ENCODE measurements at regions not wholly inside any gene's neighbourhood (a gene's known extent, or its start where the extent isn't known, plus 50 kb on each side); places are given as distances from the start of the nearest gene placed in this dataset.

- Histone ChIP-seq H3K9me3 (no peaks in the 10 kb centered on the region), H3K4me3 (no peak overlapping the region), H3K27ac (no peak overlapping the region), H3K4me1 (peaks cover 0 to 11% of the 10 kb centered on the region in 2 donors), H3K36me3 (no peaks in the 10 kb centered on the region), H3K27me3 (no peaks in the 10 kb centered on the region)
- DNase-seq (ENCODE audit: low spot score in 2 of 2): no peak
- intact Hi-C loops (cut with DNase I): no loop called here
- TF ChIP-seq CTCF (IDR thresholded peaks at IDR 0.05): no peak
Observed at GRCh38 chr3:70800951-70801350, 488.5 kb upstream of the MDFIC2 start.

- intact Hi-C loops (cut with DNase I): no loop called here
- no peaks in the 10 kb centered on the region for H3K27me3 ChIP-seq
Observed at GRCh38 chr3:70789878-70790277, 477.4 kb upstream of the MDFIC2 start.

GRCh38 chr3:70780790-70781189, 468.4 kb upstream of the MDFIC2 start:
- Histone ChIP-seq H3K4me3 (no peak overlapping the region), H3K27me3 (no peaks in the 10 kb centered on the region), H3K9me3 (no peaks in the 10 kb centered on the region), H3K36me3 (no peaks in the 10 kb centered on the region), H3K4me1 (no peaks in the 10 kb centered on the region), H3K27ac (no peak overlapping the region)
- no peak for DNase-seq (ENCODE audit: low spot score in 2 of 2)
- intact Hi-C loops (cut with DNase I): no loop called here
- no peak for TF ChIP-seq CTCF (IDR thresholded peaks at IDR 0.05)

More at GRCh38 chr3:70789878-70790277, 477.4 kb upstream of the MDFIC2 start:
- Histone ChIP-seq H3K27ac (no peak overlapping the region), H3K4me3 (no peak overlapping the region), H3K36me3 (no peaks in the 10 kb centered on the region), H3K9me3 (no peaks in the 10 kb centered on the region), H3K4me1 (no peaks in the 10 kb centered on the region)
- TF ChIP-seq CTCF (IDR thresholded peaks at IDR 0.05): no peak
- no peak for DNase-seq (ENCODE audit: low spot score in 2 of 2)

GRCh38 chr3:70779296-70779695, 466.9 kb upstream of the MDFIC2 start:
- Histone ChIP-seq H3K27me3 (no peaks in the 10 kb centered on the region), H3K9me3 (no peaks in the 10 kb centered on the region), H3K27ac (no peak overlapping the region), H3K36me3 (no peaks in the 10 kb centered on the region), H3K4me3 (no peak overlapping the region), H3K4me1 (no peaks in the 10 kb centered on the region)
- TF ChIP-seq CTCF (IDR thresholded peaks at IDR 0.05): no peak
- DNase-seq (ENCODE audit: low spot score in 2 of 2): no peak
- intact Hi-C loops (cut with DNase I): no loop called here

GRCh38 chr3:70776081-70776480, 463.6 kb upstream of the MDFIC2 start:
- no peaks in the 10 kb centered on the region for H3K36me3 ChIP-seq
- no peaks in the 10 kb centered on the region for H3K9me3 ChIP-seq
- no peaks in the 10 kb centered on the region for H3K4me1 ChIP-seq
- DNase-seq (ENCODE audit: low spot score in 2 of 2): no peak
- no peaks in the 10 kb centered on the region for H3K27me3 ChIP-seq
- intact Hi-C loops (cut with DNase I): no loop called here
- no peak overlapping the region for H3K4me3 ChIP-seq
- H3K27ac ChIP-seq: no peak overlapping the region
- TF ChIP-seq CTCF (IDR thresholded peaks at IDR 0.05): no peak

GRCh38 chr3:70775257-70775656, 462.8 kb upstream of the MDFIC2 start:
- intact Hi-C loops (cut with DNase I): no loop called here
- Histone ChIP-seq H3K27me3 (no peaks in the 10 kb centered on the region), H3K27ac (no peak overlapping the region), H3K4me1 (no peaks in the 10 kb centered on the region), H3K4me3 (no peak overlapping the region), H3K36me3 (no peaks in the 10 kb centered on the region), H3K9me3 (no peaks in the 10 kb centered on the region)
- DNase-seq (ENCODE audit: low spot score in 2 of 2): no peak
- no peak for TF ChIP-seq CTCF (IDR thresholded peaks at IDR 0.05)

Measured in ascending aorta (tissue), 2 donors.